ENCODE measurements at regions not wholly inside any gene's neighbourhood (a gene's known extent, or its start where the extent isn't known, plus 50 kb on each side); places are given as distances from the start of the nearest gene placed in this dataset.

DNA sequence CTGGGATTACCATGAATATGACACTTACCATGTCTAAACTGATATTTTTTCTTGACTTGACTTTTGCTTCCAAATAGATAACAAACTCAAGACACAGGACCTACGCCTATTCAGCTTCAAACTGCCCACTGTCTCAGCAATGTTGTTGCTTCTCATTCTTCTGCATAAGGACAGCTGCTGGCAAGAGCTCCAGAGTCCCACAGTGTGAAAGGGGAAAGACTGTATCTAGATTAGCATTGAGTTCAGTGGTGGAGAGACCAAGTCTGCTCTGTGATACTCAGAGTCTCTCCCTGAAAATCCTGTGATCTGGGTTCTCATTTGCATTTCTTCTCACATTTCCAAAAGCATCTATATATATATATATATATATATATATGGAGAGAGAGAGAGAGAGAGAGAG lies 247.9 kb upstream of the NT5C1B start:
- intact Hi-C loops (cut with micrococcal nuclease): no loop called here

DNA sequence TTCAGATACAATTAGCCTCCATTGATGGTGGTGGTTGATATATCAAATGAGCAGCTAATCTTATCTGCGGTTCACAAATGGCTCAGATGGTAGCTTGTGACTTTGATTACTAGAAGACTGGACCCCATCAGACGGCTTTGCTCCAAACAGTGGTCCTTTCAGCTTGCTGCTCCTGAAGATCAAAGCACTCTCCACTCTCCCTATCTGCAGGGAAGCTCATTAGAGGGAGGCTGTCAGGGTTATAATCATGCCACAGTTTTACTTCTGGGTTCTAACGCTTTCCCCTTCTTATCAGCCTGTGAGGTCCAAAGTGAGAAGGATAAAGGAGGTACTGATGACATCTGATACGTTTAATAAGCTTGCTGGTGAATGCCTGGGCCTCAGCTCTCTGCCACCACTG lies 247.1 kb upstream of the NT5C1B start:
- intact Hi-C loops (cut with micrococcal nuclease): no loop called here

DNA sequence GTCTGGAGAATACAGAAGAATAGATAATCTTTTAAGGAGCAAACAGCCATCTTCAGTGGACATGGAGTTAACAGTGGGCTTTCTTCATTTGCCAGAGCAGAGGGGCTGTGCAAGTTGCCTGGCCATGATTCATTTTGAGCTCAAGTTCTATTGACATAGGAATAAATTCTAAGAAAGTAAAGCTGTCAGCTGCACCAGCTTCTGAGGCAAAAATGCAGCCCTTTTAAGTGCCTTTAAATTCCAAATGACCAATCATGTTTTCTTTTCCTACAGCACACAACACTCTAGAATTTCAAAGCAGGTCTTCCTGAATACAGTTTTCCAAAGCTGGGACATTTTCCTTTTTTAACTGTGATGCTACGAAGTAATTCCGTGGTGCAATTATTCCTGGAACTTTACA lies 246.4 kb upstream of the NT5C1B start:
- intact Hi-C loops (cut with micrococcal nuclease): no loop called here

GRCh38 chr2:18834341-18834740 lies 245.0 kb upstream of the NT5C1B start:
- intact Hi-C loops (cut with micrococcal nuclease): no loop called here

- intact Hi-C loops (cut with micrococcal nuclease): no loop called here
Measured at GRCh38 chr2:18833941-18834340, 244.6 kb upstream of the NT5C1B start.

- intact Hi-C loops (cut with micrococcal nuclease): no loop called here
Measured at GRCh38 chr2:18831916-18832510, 242.6 kb upstream of the NT5C1B start.

GRCh38 chr2:18830962-18831361 lies 241.6 kb upstream of the NT5C1B start:
- intact Hi-C loops (cut with micrococcal nuclease): no loop called here

GRCh38 chr2:18829976-18830375 lies 240.6 kb upstream of the NT5C1B start:
- intact Hi-C loops (cut with micrococcal nuclease): no loop called here

- intact Hi-C loops (cut with micrococcal nuclease): no loop called here
Measured at GRCh38 chr2:18829251-18829902, 240.0 kb upstream of the NT5C1B start.

- intact Hi-C loops (cut with micrococcal nuclease): no loop called here
Measured at GRCh38 chr2:18828296-18828695, 238.9 kb upstream of the NT5C1B start.

GRCh38 chr2:18825838-18826237 lies 236.5 kb upstream of the NT5C1B start:
- intact Hi-C loops (cut with micrococcal nuclease): no loop called here

- intact Hi-C loops (cut with micrococcal nuclease): no loop called here
Measured at GRCh38 chr2:18824915-18825314, 235.5 kb upstream of the NT5C1B start.

- intact Hi-C loops (cut with micrococcal nuclease): no loop called here
Measured at GRCh38 chr2:18824325-18824790, 235.0 kb upstream of the NT5C1B start.

DNA sequence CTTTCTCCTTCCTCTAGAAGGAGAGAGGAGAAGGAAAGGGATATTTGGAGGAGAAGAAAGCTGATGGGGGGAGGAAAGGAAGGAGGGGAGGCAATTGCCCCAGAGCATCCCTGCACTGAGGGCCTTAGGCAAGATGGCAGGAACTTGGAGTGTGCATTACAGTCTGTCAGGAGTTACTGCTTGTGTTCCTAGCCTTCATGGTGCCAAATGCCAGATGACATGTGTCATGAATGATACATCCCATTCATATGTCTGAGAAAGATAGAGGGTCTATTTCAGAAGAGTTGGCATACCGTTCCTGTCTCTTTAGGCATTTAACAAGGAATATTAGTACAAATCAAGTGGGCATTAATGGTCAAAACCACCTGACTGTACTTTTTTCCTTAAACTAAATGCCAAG lies 232.1 kb upstream of the NT5C1B start:
- intact Hi-C loops (cut with micrococcal nuclease): no loop called here

- intact Hi-C loops (cut with micrococcal nuclease): no loop called here
Measured at GRCh38 chr2:18820966-18821365, 231.6 kb upstream of the NT5C1B start.

DNA sequence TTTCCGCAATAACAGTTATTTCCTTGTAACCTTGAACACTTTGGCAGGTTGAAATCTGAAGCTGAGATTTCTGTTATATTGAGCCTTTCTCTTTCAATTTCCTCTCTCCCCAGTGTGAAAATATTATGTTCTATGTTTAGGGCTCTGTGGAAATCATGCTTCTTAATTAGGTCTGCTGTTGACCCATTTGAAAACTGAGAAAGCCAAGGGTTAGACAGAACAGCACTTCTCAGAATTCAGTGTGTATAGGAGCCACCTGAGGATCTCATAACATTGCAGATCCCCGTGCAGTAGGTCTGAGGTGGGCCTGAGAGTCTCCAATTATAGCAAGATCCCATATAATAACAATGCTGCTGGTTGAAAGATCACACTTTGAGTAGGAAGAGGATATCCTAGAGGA lies 230.2 kb upstream of the NT5C1B start:
- intact Hi-C loops (cut with micrococcal nuclease): no loop called here

GRCh38 chr2:18814387-18814786 lies 225.0 kb upstream of the NT5C1B start:
- intact Hi-C loops (cut with micrococcal nuclease): no loop called here

DNA sequence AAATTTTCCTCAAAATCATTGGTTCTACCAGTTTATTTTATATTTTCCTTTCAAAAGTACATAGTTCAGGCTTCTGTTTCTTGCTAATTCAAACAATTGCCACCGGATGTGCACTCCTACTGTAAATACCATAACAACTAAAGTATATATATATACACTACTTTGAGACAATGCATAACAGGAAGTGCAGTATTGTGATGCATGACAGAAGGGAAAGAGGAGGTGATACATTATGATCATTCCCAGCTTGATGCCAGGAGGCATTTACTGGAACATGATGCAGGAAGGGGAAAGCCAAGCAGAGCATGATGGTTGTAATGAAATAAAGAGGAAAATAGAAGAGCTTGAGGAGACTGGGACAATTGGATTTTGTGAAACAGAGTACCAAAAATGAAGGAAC lies 215.2 kb upstream of the NT5C1B start:
- intact Hi-C loops (cut with micrococcal nuclease): no loop called here

- intact Hi-C loops (cut with micrococcal nuclease): no loop called here
Measured at GRCh38 chr2:18803141-18803939, 214.0 kb upstream of the NT5C1B start.

DNA sequence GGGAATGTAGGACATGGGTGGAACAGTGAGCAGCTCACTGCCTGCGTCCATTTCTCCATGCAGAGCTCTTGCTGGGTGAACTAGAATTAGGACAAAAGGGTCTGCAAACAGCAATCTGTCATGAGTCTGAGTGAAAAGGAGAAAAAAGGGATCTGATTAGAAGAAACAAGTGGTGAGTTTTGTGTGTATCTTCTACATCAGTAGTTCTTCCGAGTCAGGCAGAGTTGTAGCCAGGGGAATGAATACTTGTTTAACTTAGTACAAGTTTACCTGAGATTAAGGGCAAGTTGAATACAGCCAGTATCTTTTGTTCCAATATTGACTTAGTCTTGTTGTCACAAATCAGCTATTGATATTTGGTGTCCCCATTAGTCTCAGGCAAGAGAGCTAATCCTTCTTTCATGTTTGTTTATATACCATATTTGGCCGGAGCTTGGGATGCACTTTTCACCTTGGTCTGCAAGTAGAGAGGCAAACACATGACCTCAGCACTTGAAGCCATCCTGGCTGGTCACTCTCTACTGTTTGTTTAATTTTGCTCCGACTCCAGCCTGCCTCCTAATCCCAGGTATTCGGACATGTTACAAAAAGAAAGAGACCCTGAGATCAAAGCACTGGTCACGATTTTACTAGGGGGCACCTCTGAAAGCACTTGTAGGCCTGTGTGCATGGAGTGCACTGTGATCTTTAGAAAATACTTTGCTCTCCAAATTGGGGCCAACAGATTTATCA lies 211.0 kb upstream of the NT5C1B start:
- intact Hi-C loops (cut with micrococcal nuclease): no loop called here

DNA sequence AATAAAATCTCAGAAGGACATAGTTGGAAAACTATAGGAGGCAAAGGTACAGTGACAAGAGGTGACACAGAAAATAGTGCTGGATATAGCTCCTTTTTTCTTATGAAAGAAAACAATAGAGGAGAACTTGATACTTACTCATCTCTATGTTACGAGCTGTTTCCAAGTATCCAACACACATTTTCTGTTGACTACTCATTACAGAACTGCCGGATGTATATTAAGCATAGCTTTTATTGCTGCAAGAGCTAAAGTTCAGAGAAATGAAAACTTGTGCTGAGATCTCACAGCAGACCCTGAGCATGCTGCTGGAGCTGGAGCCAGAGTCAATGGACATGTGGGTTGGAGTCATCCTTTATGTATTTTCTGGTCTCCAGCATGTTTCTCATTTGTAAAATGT lies 210.0 kb upstream of the NT5C1B start:
- intact Hi-C loops (cut with micrococcal nuclease): no loop called here
